H9 (cell line): ENCODE measurements at regions not wholly inside any gene's neighbourhood (a gene's known extent, or its start where the extent isn't known, plus 50 kb on each side); places are given as distances from the start of the nearest gene placed in this dataset.

ENCODE experiments used
- DNase-seq: peaks from one replicate; pipeline ENCODE4 v3.0.0-alpha.2; 2017
- H2AFZ ChIP-seq: one replicate; pipeline ENCODE4 v1.6.1; 2013; ENCODE audit warnings: mild to moderate bottlenecking, low read length, control low read depth, moderate library complexity
- H2AK5ac ChIP-seq: 2 replicates; pipeline ENCODE4 v1.6.1; 2013; ENCODE audit warnings: low read length, control low read depth, mixed read lengths; ENCODE audit not compliant: insufficient read length
- H2BK120ac ChIP-seq: one replicate; pipeline ENCODE4 v1.6.1; 2013; ENCODE audit warnings: low read depth, mild to moderate bottlenecking, low read length, control low read depth, inconsistent platforms; ENCODE audit not compliant: poor library complexity, severe bottlenecking
- H2BK12ac ChIP-seq: 2 replicates; pipeline ENCODE4 v1.6.1; 2013; ENCODE audit warnings: low read length, control low read depth, mixed read lengths, low read depth; ENCODE audit not compliant: insufficient read length
- H2BK15ac ChIP-seq: 2 replicates; pipeline ENCODE4 v1.6.1; 2013; ENCODE audit warnings: low read depth, low read length, control low read depth
- H2BK20ac ChIP-seq: one replicate; pipeline ENCODE4 v1.6.1; 2013; ENCODE audit warnings: low read depth, mild to moderate bottlenecking, low read length, control low read depth, inconsistent platforms; ENCODE audit not compliant: poor library complexity, severe bottlenecking
- H2BK5ac ChIP-seq: 2 replicates; pipeline ENCODE4 v1.6.1; 2013; ENCODE audit warnings: low read length, control low read depth, mixed read lengths; ENCODE audit not compliant: insufficient read length
- H3K14ac ChIP-seq: 2 replicates; pipeline ENCODE4 v1.6.1; 2013; ENCODE audit warnings: low read length, control low read depth; ENCODE audit not compliant: insufficient read depth
- H3K18ac ChIP-seq: 2 replicates; pipeline ENCODE4 v1.6.1; 2013; ENCODE audit warnings: low read depth, mild to moderate bottlenecking, mixed read lengths, low read length, control low read depth; ENCODE audit not compliant: insufficient read length
- H3K23ac ChIP-seq: 2 replicates; pipeline ENCODE4 v1.6.1; 2013; ENCODE audit warnings: low read length, control low read depth, mixed read lengths, low read depth; ENCODE audit not compliant: insufficient read length
- H3K23me2 ChIP-seq: 2 replicates; pipeline ENCODE4 v1.6.1; 2013; ENCODE audit warnings: low read depth, mild to moderate bottlenecking, mixed read lengths, low read length, control low read depth; ENCODE audit not compliant: insufficient read length, poor library complexity, severe bottlenecking
- H3K27ac ChIP-seq: 2 replicates; pipeline ENCODE4 v1.5.1; 2013; ENCODE audit warnings: low read length, control low read depth, mixed read lengths, low read depth; ENCODE audit not compliant: insufficient read length
- H3K27me3 ChIP-seq: 2 replicates; pipeline ENCODE4 v1.6.1; 2013; ENCODE audit warnings: low read length, control low read depth, inconsistent platforms; ENCODE audit not compliant: insufficient read depth
- H3K4ac ChIP-seq: 2 replicates; pipeline ENCODE4 v1.6.1; 2013; ENCODE audit warnings: low read depth, mild to moderate bottlenecking, control low read depth, inconsistent platforms, low read length, moderate library complexity
- H3K4me1 ChIP-seq: 2 replicates; pipeline ENCODE4 v1.6.1; 2013; ENCODE audit warnings: low read length, control low read depth, inconsistent platforms; ENCODE audit not compliant: insufficient read depth
- H3K4me2 ChIP-seq: 2 replicates; pipeline ENCODE4 v1.6.1; 2013; ENCODE audit warnings: low read length, control low read depth, mixed read lengths; ENCODE audit not compliant: insufficient read length, insufficient read depth
- H3K56ac ChIP-seq: 2 replicates; pipeline ENCODE4 v1.6.1; 2013; ENCODE audit warnings: low read depth, mild to moderate bottlenecking, mixed read lengths, low read length, control low read depth; ENCODE audit not compliant: insufficient read length
- H3K79me1 ChIP-seq: 2 replicates; pipeline ENCODE4 v1.6.1; 2013; ENCODE audit warnings: low read depth, mild to moderate bottlenecking, moderate library complexity, low read length, control low read depth, inconsistent platforms; ENCODE audit not compliant: insufficient read depth, poor library complexity, severe bottlenecking
- H3K79me2 ChIP-seq: 2 replicates; pipeline ENCODE4 v1.6.1; 2013; ENCODE audit warnings: low read length, control low read depth, inconsistent platforms; ENCODE audit not compliant: insufficient read depth
- H3K9ac ChIP-seq: 2 replicates; pipeline ENCODE4 v1.6.1; 2013; ENCODE audit warnings: low read length, control low read depth, mixed read lengths; ENCODE audit not compliant: insufficient read length; ENCODE audit errors: extremely low read depth
- H3K9me3 ChIP-seq: one replicate; pipeline ENCODE4 v1.6.1; 2013; ENCODE audit warnings: low read depth, low read length, inconsistent platforms; ENCODE audit not compliant: control insufficient read depth
- H3T11ph ChIP-seq: one replicate; pipeline ENCODE4 v1.6.1; 2013; ENCODE audit warnings: mild to moderate bottlenecking, low read length, control low read depth, inconsistent platforms
- H4K20me1 ChIP-seq: one replicate; pipeline ENCODE4 v1.6.1; 2013; ENCODE audit not compliant: control insufficient read depth, insufficient read length, insufficient read depth
- H4K5ac ChIP-seq: 2 replicates; pipeline ENCODE4 v1.6.1; 2013; ENCODE audit warnings: low read depth, mild to moderate bottlenecking, mixed read lengths, low read length, control low read depth; ENCODE audit not compliant: insufficient read length
- H4K8ac ChIP-seq: replicated peaks from 2 replicates; pipeline ENCODE4 v1.6.1; 2013; ENCODE audit warnings: low read length, control low read depth, mixed read lengths, low read depth; ENCODE audit not compliant: insufficient read length
- H4K91ac ChIP-seq: 2 replicates; pipeline ENCODE4 v1.6.1; 2013; ENCODE audit warnings: low read depth, mild to moderate bottlenecking, moderate library complexity, mixed read lengths, low read length, control low read depth; ENCODE audit not compliant: insufficient read length
- H3K27ac Mint-ChIP-seq, 3 experiments: 2 replicates in 2 of 3; 3 replicates in 1 of 3; pipeline ENCODE4 v1.8.0; 2020 to 2021; ENCODE audit warnings: mixed read lengths in 3 of 3, mild to moderate bottlenecking in 1 of 3, moderate library complexity in 1 of 3
- H3K27me3 Mint-ChIP-seq: 2 replicates; pipeline ENCODE4 v1.8.0; 2021; ENCODE audit warnings: low read depth, mild to moderate bottlenecking, moderate library complexity, mixed read lengths
- H3K36me3 Mint-ChIP-seq, 3 experiments: 2 replicates in 2 of 3; 3 replicates in 1 of 3; pipeline ENCODE4 v1.8.0; 2020 to 2021; ENCODE audit warnings: low read depth in 3 of 3, mixed read lengths in 3 of 3; ENCODE audit not compliant: insufficient read depth in 1 of 3
- H3K4me1 Mint-ChIP-seq, 2 experiments: 2 replicates each; pipeline ENCODE4 v1.8.0; 2020; ENCODE audit warnings: mixed read lengths in 2 of 2
- H3K4me3 Mint-ChIP-seq, 2 experiments: 2 replicates in 1 of 2; 3 replicates in 1 of 2; pipeline ENCODE4 v1.8.0; 2020 to 2021; ENCODE audit warnings: mild to moderate bottlenecking in 2 of 2, mixed read lengths in 2 of 2, moderate library complexity in 1 of 2
- H3K9me3 Mint-ChIP-seq, 2 experiments: 2 replicates in 1 of 2; 3 replicates in 1 of 2; pipeline ENCODE4 v1.8.0; 2020; ENCODE audit warnings: mild to moderate bottlenecking in 2 of 2, mixed read lengths in 2 of 2, moderate library complexity in 1 of 2
- CTCF ChIP-seq: fragments of 200-600 bp; sonication (generic); conservative IDR thresholded peaks from 3 replicates; pipeline ENCODE4 v1.8.0; 2021; ENCODE audit warnings: antibody characterized with exemption, mild to moderate bottlenecking
- WGBS: extraction: QIAGEN DNeasy Blood & Tissue Kit; methylation state at CpG from one replicate; pipeline ENCODE4 v1.1.7; 2013; ENCODE audit warnings: missing lambda C conversion rate, low lambda C conversion rate, mixed read lengths; ENCODE audit not compliant: insufficient read length; ENCODE audit errors: extremely low coverage; 5-methylcytosine and 5-hydroxymethylcytosine counted together

GRCh38 chr12:84091651-84092050, 820.9 kb downstream of the SLC6A15 start:
- Histone ChIP-seq H3K23ac (no peak overlapping the region), H3T11ph (no peak overlapping the region), H2BK5ac (no peak overlapping the region), H3K79me2 (no peaks in the 10 kb centered on the region), H2AFZ (no peak overlapping the region), H4K91ac (no peak overlapping the region), H3K27ac (no peak overlapping the region), H4K5ac (no peak overlapping the region), H2BK120ac (no peak overlapping the region), H4K20me1 (no peaks in the 10 kb centered on the region), H2BK12ac (no peak overlapping the region), H3K4me1 (no peaks in the 10 kb centered on the region), H2BK20ac (no peak overlapping the region), H3K23me2 (no peaks in the 10 kb centered on the region), H3K79me1 (no peaks in the 10 kb centered on the region), H3K4me2 (no peak overlapping the region), H3K56ac (no peak overlapping the region), H2BK15ac (no peak overlapping the region), H3K27me3 (no peaks in the 10 kb centered on the region), H3K14ac (no peak overlapping the region), H3K18ac (no peak overlapping the region), H2AK5ac (no peak overlapping the region), H4K8ac (no peak overlapping the region), H3K4ac (no peak overlapping the region), H3K9me3 (no peaks in the 10 kb centered on the region), H3K9ac (no peak overlapping the region)
- no CpG with 5 or more reads among the region's 4 CpGs for WGBS
- no peak overlapping the region for H3K27ac Mint-ChIP-seq
- H3K27me3 Mint-ChIP-seq: no peaks in the 10 kb centered on the region
- no peaks in the 10 kb centered on the region for H3K4me1 Mint-ChIP-seq
- H3K36me3 Mint-ChIP-seq: no peaks in the 10 kb centered on the region
- no peak for DNase-seq
- H3K9me3 Mint-ChIP-seq: peaks cover 0 to 2% of the 10 kb centered on the region in 2 experiments; a peak in 1 of 5 replicates
- H3K4me3 Mint-ChIP-seq: no peak overlapping the region
- no peak for TF ChIP-seq CTCF
